ENCODE measurements at regions not wholly inside any gene's neighbourhood (a gene's known extent, or its start where the extent isn't known, plus 50 kb on each side); places are given as distances from the start of the nearest gene placed in this dataset.

GRCh38 chr10:124252097-124252715 lies 158.8 kb upstream of the CHST15 start:
- Histone ChIP-seq H3K56ac (ENCODE audit: insufficient read length, low read depth, low read length) (no peak overlapping the region), H2BK15ac (ENCODE audit: low read depth, low read length) (no peak overlapping the region), H2AK5ac (ENCODE audit: insufficient read length, low read length) (no peak overlapping the region), H3K9me3 (ENCODE audit: control insufficient read depth, low read depth, low read length) (no peaks in the 10 kb centered on the region), H4K20me1 (ENCODE audit: control insufficient read depth, insufficient read depth, insufficient read length) (no peaks in the 10 kb centered on the region), H3K27me3 (ENCODE audit: insufficient read depth, low read length) (no peaks in the 10 kb centered on the region), H4K5ac (ENCODE audit: insufficient read length, low read depth, low read length) (no peak overlapping the region), H3K4me1 (ENCODE audit: insufficient read depth, low read length) (no peaks in the 10 kb centered on the region), H3K9ac (ENCODE audit: extremely low read depth, insufficient read length, low read length) (no peak overlapping the region), H4K91ac (ENCODE audit: insufficient read length, low read depth, low read length) (no peak overlapping the region), H3K18ac (ENCODE audit: insufficient read length, low read depth, low read length) (no peak overlapping the region), H2BK20ac (ENCODE audit: low read depth, low read length, poor library complexity, severe bottlenecking) (no peak overlapping the region), H3K79me2 (ENCODE audit: insufficient read depth, low read length) (no peaks in the 10 kb centered on the region; the same call in 1 of the 2 replicates), H3K79me1 (ENCODE audit: insufficient read depth, low read depth, low read length, poor library complexity, severe bottlenecking) (no peaks in the 10 kb centered on the region), H3T11ph (ENCODE audit: low read length) (no peak overlapping the region), H2AFZ (ENCODE audit: low read length) (no peak overlapping the region), H2BK5ac (ENCODE audit: insufficient read length, low read length) (no peak overlapping the region), H3K27ac (ENCODE audit: insufficient read length, low read depth, low read length) (no peak overlapping the region), H3K23ac (ENCODE audit: insufficient read length, low read depth, low read length) (no peak overlapping the region), H3K23me2 (ENCODE audit: insufficient read length, low read depth, low read length, poor library complexity, severe bottlenecking) (no peaks in the 10 kb centered on the region), H2BK12ac (ENCODE audit: insufficient read length, low read depth, low read length) (no peak overlapping the region), H2BK120ac (ENCODE audit: low read depth, low read length, poor library complexity, severe bottlenecking) (no peak overlapping the region), H3K4ac (ENCODE audit: low read depth, low read length) (no peak overlapping the region), H3K4me2 (ENCODE audit: insufficient read depth, insufficient read length, low read length) (no peak overlapping the region), H4K8ac (replicated peaks; ENCODE audit: insufficient read length, low read depth, low read length) (no peak overlapping the region), H3K14ac (ENCODE audit: insufficient read depth, low read length) (no peak overlapping the region)
- DNase-seq: no peak
- WGBS (ENCODE audit: extremely low coverage, insufficient read length, low lambda C conversion rate): no CpG with 5 or more reads among the region's 8 CpGs
- H3K9me3 Mint-ChIP-seq: peaks cover 10 to 13% of the 10 kb centered on the region in 2 experiments; a peak in 4 of 5 replicates
- TF ChIP-seq, protein P1, sequence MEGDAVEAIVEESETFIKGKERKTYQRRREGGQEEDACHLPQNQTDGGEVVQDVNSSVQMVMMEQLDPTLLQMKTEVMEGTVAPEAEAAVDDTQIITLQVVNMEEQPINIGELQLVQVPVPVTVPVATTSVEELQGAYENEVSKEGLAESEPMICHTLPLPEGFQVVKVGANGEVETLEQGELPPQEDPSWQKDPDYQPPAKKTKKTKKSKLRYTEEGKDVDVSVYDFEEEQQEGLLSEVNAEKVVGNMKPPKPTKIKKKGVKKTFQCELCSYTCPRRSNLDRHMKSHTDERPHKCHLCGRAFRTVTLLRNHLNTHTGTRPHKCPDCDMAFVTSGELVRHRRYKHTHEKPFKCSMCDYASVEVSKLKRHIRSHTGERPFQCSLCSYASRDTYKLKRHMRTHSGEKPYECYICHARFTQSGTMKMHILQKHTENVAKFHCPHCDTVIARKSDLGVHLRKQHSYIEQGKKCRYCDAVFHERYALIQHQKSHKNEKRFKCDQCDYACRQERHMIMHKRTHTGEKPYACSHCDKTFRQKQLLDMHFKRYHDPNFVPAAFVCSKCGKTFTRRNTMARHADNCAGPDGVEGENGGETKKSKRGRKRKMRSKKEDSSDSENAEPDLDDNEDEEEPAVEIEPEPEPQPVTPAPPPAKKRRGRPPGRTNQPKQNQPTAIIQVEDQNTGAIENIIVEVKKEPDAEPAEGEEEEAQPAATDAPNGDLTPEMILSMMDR (conservative IDR thresholded peaks at IDR 0.05): no peak
- H3K36me3 Mint-ChIP-seq (ENCODE audit: insufficient read depth in 1 of 3, low read depth in 3 of 3): peaks cover 0 to 6% (median 3%) of the 10 kb centered on the region in 3 experiments; a peak in 4 of 7 replicates
- H3K27ac Mint-ChIP-seq: no peak overlapping the region
- 0 out of 4 replicates have a peak, but pooled peaks cover 0 to 2% of the 10 kb centered on the region in 2 experiments for H3K4me1 Mint-ChIP-seq
- H3K4me3 Mint-ChIP-seq: no peak overlapping the region
- H3K27me3 Mint-ChIP-seq (ENCODE audit: low read depth): peaks cover 7% of the 10 kb centered on the region
